ENCODE measurements at regions not wholly inside any gene's neighbourhood (a gene's known extent, or its start where the extent isn't known, plus 50 kb on each side); places are given as distances from the start of the nearest gene placed in this dataset.
"Not testable (repeated sequence)": the region's sequence is repeated elsewhere in the genome, so short reads cannot be mapped to it uniquely, and the experiment has no call there.

DNA sequence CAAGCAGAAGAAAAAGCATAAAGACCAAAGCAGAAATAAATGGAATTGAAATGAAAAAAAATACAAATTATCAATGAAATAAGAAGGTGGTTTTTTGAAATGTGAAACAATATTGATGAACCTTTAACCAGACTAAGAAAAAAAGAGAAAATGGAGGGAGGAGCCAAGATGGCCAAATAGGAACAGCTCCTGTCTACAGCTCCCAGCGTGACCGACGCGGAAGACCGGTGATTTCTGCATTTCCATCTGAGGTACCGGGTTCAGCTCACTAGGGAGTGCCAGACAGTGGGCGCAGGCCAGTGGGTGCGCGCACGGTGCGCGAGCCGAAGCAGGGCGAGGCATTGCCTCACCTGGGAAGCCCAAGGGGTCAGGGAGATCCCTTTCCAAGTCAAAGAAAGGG is 307.1 kb upstream of the PPP2R3A start:
- intact Hi-C loops (cut with DNase I); DNase-seq (ENCODE audit: missing footprints); ATAC-seq: not testable (repeated sequence)

- no peak for ATAC-seq
- no peak for DNase-seq (ENCODE audit: missing footprints)
- intact Hi-C loops (cut with DNase I) = no loop called here
Observed at GRCh38 chr3:135667061-135667460, 298.5 kb upstream of the PPP2R3A start.

DNA sequence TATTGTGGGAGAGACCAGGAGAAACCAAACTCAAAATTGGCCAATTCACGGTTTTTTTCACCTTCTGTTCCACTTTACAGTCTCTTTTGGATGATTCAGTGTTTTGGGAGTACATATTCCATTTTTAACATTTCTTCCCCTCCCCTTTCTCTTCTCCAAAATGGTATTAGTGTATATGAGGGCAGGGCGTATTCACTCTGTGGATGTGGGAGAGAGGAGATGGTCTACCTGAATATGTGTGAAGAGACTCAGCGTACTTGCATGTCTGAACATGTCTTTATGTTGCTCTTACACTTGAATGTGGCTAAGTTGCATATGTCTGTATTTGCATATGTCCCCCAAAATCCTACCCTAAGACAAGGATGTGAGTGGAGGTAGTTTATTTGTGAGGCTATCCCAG is 291.0 kb upstream of the PPP2R3A start:
- no peak for DNase-seq (ENCODE audit: missing footprints)
- intact Hi-C loops (cut with DNase I) = no loop called here
- ATAC-seq = no peak

DNA sequence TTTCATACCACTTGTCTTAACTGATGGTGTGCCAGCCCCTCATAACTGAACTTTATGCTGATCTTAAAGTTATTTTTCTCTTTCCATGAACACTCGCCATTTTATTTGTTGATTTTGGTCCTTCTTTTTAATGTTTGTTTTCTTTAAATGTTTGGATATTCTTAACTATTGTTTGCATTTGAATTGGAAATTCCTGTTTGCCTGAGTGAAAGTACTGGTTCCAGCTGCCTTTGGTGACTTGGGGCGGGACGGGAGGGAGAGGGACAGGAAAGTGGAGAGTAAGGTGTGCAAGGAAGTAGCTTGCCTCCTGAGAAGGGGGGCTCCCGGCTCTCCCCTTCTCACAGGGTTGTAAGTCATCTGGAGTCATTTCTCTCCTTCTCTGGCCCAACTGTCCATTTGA is 287.1 kb upstream of the PPP2R3A start:
- intact Hi-C loops (cut with DNase I) = no loop called here
- DNase-seq (ENCODE audit: missing footprints) (no peak), ATAC-seq (no peak)

- ATAC-seq = no peak
- DNase-seq (ENCODE audit: missing footprints) = no peak
- intact Hi-C loops (cut with DNase I) = no loop called here
Observed at GRCh38 chr3:135688003-135688402, 277.5 kb upstream of the PPP2R3A start.

- no peak for ATAC-seq
- intact Hi-C loops (cut with DNase I) = no loop called here
- no peak for DNase-seq (ENCODE audit: missing footprints)
Observed at GRCh38 chr3:135690664-135691063, 274.9 kb upstream of the PPP2R3A start.

DNA sequence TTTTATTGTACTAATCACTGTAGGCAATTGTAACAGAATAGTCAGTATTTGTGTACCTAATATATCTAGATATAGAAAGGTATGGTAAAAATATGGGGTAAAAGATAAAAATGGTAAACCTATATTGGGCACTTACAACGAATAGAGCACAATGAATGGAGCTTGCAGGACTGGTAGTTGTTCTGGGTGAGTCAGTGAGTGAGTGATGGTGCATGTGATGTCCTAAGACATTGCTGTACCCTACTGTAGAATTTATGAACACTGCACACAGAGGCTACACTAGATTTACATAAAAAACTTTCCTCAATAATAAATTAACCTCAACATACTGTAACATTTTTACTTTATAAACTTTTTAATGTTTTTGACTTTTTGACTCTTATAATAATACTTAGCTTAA is 274.3 kb upstream of the PPP2R3A start:
- DNase-seq (ENCODE audit: missing footprints) (no peak), ATAC-seq (no peak)
- intact Hi-C loops (cut with DNase I) = no loop called here

DNA sequence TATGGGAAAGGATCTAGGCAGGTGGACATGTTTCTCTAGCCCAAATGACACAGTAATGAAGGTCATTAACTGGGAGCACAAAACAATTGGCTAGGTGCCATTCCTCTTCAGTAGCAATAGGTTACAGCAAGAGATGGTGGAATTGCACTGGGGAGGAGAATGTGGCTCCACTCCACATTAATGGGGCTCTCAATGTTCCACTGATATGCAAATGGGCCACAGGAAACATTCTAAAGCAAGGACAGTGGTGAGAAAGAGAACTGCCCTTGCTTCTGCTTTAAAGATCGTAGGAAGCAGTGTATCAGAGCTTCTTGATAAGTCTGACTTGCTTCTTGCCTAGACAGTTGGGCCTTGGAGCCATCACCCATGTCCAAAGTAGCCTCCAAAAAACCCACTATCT is 271.4 kb upstream of the PPP2R3A start:
- no peak for ATAC-seq
- no peak for DNase-seq (ENCODE audit: missing footprints)
- intact Hi-C loops (cut with DNase I) = no loop called here

DNA sequence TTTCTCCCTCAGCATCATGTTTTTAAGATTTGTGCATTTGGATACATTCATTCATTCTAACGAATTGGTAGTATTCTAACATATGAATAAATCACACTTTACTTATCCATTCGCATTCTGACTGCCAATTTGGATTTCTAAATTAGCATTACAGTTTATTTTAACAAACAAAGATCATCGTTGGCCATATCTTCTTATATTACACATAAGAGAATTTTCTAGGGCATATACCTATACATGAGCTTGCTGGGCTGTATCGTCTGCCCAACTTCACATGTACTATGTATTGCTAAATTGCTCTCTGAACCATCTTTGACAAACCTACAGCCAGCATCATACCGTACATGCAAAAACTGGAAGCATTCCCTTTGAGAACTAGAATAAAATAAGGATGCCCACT is 265.8 kb upstream of the PPP2R3A start:
- DNase-seq (ENCODE audit: missing footprints) = no peak
- no peak for ATAC-seq
- intact Hi-C loops (cut with DNase I) = no loop called here

DNA sequence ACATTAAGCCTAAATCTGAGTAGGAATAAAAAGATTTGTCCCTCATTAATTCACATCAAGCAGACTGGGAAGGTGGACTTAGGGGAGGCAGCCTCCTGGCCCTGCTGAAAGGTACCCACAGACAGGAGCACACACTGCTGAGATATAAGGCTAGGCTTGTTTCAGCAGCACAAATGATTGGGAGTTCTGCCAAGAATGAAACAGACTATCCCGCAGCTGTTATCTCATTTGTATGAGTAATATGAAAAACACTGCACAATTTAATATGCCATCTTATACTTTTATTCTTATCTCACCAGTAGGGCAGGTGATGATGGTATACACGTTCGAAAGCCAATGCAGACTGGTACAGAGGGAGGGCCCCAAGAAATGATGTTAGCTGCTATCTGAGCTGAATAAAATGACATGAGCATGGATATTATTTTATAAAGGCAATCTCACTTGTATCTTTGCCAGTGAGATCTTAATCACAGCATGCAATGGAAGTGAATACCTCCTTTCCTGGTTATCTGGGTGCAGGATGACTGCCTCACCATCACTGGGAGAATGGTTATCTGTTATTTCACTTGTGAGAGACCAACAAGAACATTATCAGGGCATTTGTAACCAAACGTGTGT is 258.7 kb upstream of the PPP2R3A start:
- DNase-seq (ENCODE audit: missing footprints) = no peak
- ATAC-seq = no peak
- intact Hi-C loops (cut with DNase I) = no loop called here

DNA sequence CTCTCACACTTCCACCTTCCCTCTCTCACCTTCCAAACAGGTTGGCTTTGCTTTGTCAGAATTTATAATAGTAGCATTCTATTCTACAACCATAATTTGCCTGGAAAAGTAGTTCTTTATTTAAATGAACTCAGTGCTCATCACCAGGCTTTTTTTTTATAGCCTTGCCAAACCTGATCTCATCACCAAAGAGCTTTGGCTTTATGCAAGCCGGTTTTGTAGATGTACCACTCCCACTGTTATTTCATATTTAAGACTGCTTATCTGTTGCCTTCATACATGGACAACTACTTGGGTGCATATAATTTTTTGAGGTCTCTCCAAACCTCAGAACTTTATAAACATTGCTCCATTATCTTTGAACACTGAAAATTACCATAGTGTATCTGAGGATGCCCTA is 246.1 kb upstream of the PPP2R3A start:
- intact Hi-C loops (cut with DNase I) = no loop called here
- DNase-seq (ENCODE audit: missing footprints) = no peak
- no peak for ATAC-seq

- intact Hi-C loops (cut with DNase I) = no loop called here
- DNase-seq (ENCODE audit: missing footprints) = no peak
- ATAC-seq = no peak
Observed at GRCh38 chr3:135728007-135728721, 237.4 kb upstream of the PPP2R3A start.

- ATAC-seq = no peak
- no peak for DNase-seq (ENCODE audit: missing footprints)
- intact Hi-C loops (cut with DNase I) = no loop called here
Observed at GRCh38 chr3:135731546-135731945, 234.0 kb upstream of the PPP2R3A start.

- DNase-seq (ENCODE audit: missing footprints) = no peak
- intact Hi-C loops (cut with DNase I) = no loop called here
- ATAC-seq = no peak
Observed at GRCh38 chr3:135736740-135737139, 228.8 kb upstream of the PPP2R3A start.

- ATAC-seq = no peak
- no peak for DNase-seq (ENCODE audit: missing footprints)
- intact Hi-C loops (cut with DNase I) = no loop called here
Observed at GRCh38 chr3:135739779-135740178, 225.7 kb upstream of the PPP2R3A start.

GRCh38 chr3:135740211-135740610 is 225.3 kb upstream of the PPP2R3A start:
- no peak for ATAC-seq
- DNase-seq (ENCODE audit: missing footprints) = no peak
- intact Hi-C loops (cut with DNase I) = no loop called here

- intact Hi-C loops (cut with DNase I) = no loop called here
- DNase-seq (ENCODE audit: missing footprints) (no peak), ATAC-seq (no peak)
Observed at GRCh38 chr3:135740751-135741150, 224.8 kb upstream of the PPP2R3A start.

- DNase-seq (ENCODE audit: missing footprints) (no peak), ATAC-seq (no peak)
- intact Hi-C loops (cut with DNase I) = no loop called here
Observed at GRCh38 chr3:135751991-135752390, 213.5 kb upstream of the PPP2R3A start.

DNA sequence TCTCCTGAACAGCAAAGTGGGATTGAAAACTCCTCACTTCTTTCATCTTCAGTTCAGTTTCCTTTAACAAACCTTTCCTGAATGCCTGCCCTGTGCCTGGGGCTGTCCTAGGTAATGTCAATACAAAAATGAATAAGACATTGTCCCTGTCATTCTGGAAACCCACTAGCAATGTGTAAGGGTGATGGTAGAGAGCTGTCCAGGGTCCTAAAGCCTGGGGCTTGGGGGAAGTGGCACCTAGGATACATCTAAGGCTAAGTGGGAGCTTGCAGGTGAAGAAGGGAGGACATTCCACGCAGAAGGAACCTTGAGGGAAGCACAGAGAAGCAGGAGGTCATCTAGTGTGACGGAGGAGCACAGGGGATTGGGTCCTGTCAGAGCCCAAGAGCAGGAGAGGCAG is 212.7 kb upstream of the PPP2R3A start:
- intact Hi-C loops (cut with DNase I) = no loop called here
- DNase-seq (ENCODE audit: missing footprints) (no peak), ATAC-seq (no peak)

GRCh38 chr3:135753506-135753905 is 212.0 kb upstream of the PPP2R3A start:
- DNase-seq (ENCODE audit: missing footprints) = no peak
- intact Hi-C loops (cut with DNase I) = no loop called here
- no peak for ATAC-seq
